ENCODE measurements at regions not wholly inside any gene's neighbourhood (a gene's known extent, or its start where the extent isn't known, plus 50 kb on each side); places are given as distances from the start of the nearest gene placed in this dataset.
"Not testable (repeated sequence)": the region's sequence is repeated elsewhere in the genome, so short reads cannot be mapped to it uniquely, and the experiment has no call there.

GRCh38 chr15:92848852-92849598 is 51.1 kb upstream of the CHD2 start (continued):
- TF ChIP-seq MAFK (IDR thresholded peaks at IDR 0.05; ENCODE audit: low read depth, low read length): no peak

DNA sequence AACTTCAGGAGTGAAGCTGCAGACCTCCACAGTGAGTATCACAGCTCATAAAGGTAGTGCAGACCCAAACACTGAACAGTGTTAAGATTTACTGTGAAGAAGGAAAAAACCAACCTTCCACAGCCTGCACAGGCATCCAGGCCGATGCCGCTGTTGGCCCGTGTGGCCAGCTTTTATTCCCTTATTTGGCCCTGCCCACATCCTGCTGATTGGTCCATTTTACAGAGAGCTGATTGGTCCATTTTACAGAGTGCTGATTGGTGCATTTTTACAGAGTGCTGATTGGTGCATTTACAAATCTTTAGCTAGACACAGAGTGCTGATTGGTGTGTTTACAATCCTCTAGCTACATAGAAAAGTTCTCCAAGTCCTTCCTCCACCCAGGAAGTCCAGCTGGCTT is 49.9 kb upstream of the CHD2 start:
- H3K18ac ChIP-seq (ENCODE audit: low read depth, low read length); H4K5ac ChIP-seq (ENCODE audit: low read depth, low read length); H2BK120ac ChIP-seq (ENCODE audit: low read depth, low read length); in situ Hi-C loops (cut with MboI; ENCODE audit: low sequenced_read_pairs); H3K79me1 ChIP-seq (ENCODE audit: low read depth in 1 of 2, low read length in 2 of 2); H3K23ac ChIP-seq (ENCODE audit: low read depth, low read length); intact Hi-C loops (cut with micrococcal nuclease); DNase-seq; H2BK5ac ChIP-seq (ENCODE audit: low read depth, low read length, poor library complexity, severe bottlenecking); H2AFZ ChIP-seq (replicated peaks; ENCODE audit: low read length, poor library complexity); H3K4me3 ChIP-seq (ENCODE audit: insufficient read depth, low read depth, low read length); H4K8ac ChIP-seq (ENCODE audit: low read depth in 2 of 2, low read length in 2 of 2); H3K9me1 ChIP-seq (ENCODE audit: insufficient read depth, low read length); H2AK9ac ChIP-seq (replicated peaks; ENCODE audit: low read depth, low read length, poor library complexity); H3K56ac ChIP-seq (ENCODE audit: extremely low read depth, insufficient read depth, low read length); H3K4ac ChIP-seq (ENCODE audit: low read depth, low read length); H3K9ac ChIP-seq (ENCODE audit: low read depth, low read length); dilution Hi-C loops (cut with HindIII; ENCODE audit: low sequenced_read_pairs, unreplicated experiment); H3K36me3 ChIP-seq (ENCODE audit: control insufficient read depth, insufficient read depth, low read length); H3K27me3 ChIP-seq (ENCODE audit: control insufficient read depth, insufficient read depth, low read length); H3K4me2 ChIP-seq (ENCODE audit: low read depth, low read length); ATAC-seq (ENCODE audit: low read depth); H4K20me1 ChIP-seq (ENCODE audit: insufficient read depth, low read length); BruUV-seq (replicated peaks); H2BK15ac ChIP-seq (ENCODE audit: low read depth, low read length); H3K27ac ChIP-seq (ENCODE audit: insufficient read depth, low read length); H3K9me3 ChIP-seq (ENCODE audit: control insufficient read depth, insufficient read depth, low read length); H3K14ac ChIP-seq (replicated peaks; ENCODE audit: low read depth, low read length); CTCF ChIA-PET; H4K91ac ChIP-seq (ENCODE audit: insufficient read depth, low read depth, low read length); H2BK20ac ChIP-seq (ENCODE audit: low read depth, low read length): not testable (repeated sequence)
- TF ChIP-seq MAFK (IDR thresholded peaks at IDR 0.05; ENCODE audit: low read depth, low read length): 0 out of 2 replicates have a peak, but pooled peaks have one; percentile 2
- Histone ChIP-seq H3K4me1 (ENCODE audit: control insufficient read depth, insufficient read depth, low read length) (peaks cover 18% of the 10 kb centered on the region), H2AK5ac (ENCODE audit: low read depth, low read length) (peak overlapping the region; percentile 59; the same call in 1 of the 2 replicates)
- no CpG with 5 or more reads among the region's 3 CpGs for WGBS, 2 experiments (ENCODE audit: extremely low coverage in 2 of 2, insufficient read length in 1 of 2)
- POLR2A ChIA-PET (ENCODE audit: unreplicated experiment): interaction anchor here (0.6 kb wide), 1 partner anchor 19 kb away, joined by 6 read pairs; no protein-coding TSS in a partner anchor
